Adrenal gland (tissue), 9 donors: ENCODE measurements at regions not wholly inside any gene's neighbourhood (a gene's known extent, or its start where the extent isn't known, plus 50 kb on each side); places are given as distances from the start of the nearest gene placed in this dataset.

ENCODE experiments used
- DNase-seq, 7 donors: peaks; one replicate each; pipeline ENCODE4 v3.0.0-alpha.2; 2019 to 2020
- H3K27ac ChIP-seq, 5 donors: fragments of 200-600 bp; sonication (generic) in 4 of 5; 1 replicate in 3 of 5; 2 replicates in 2 of 5; pipeline versions ENCODE4 v1.5.1 to v1.8.0; 2016 to 2020; ENCODE audit warnings: mild to moderate bottlenecking in 1 of 5
- H3K27me3 ChIP-seq: fragments of 200-600 bp; 2 replicates; pipeline ENCODE4 v1.8.0; 2021
- H3K36me3 ChIP-seq, 2 donors: fragments of 200-600 bp; replicated peaks in 1 of 2; 1 replicate in 1 of 2; 2 replicates in 1 of 2; pipeline versions ENCODE4 v1.5.1 to v1.8.0; 2018 to 2022
- H3K4me1 ChIP-seq, 2 donors: fragments of 200-600 bp; replicated peaks in 1 of 2; 1 replicate in 1 of 2; 2 replicates in 1 of 2; pipeline versions ENCODE4 v1.5.1 to v1.8.0; 2018 to 2021
- H3K4me3 ChIP-seq, 4 donors: fragments of 200-600 bp; sonication (generic) in 3 of 4; one replicate each; pipeline ENCODE4 v1.5.1; 2016 to 2018
- H3K9me3 ChIP-seq, 3 donors: fragments of 200-600 bp; sonication (generic) in 1 of 3; replicated peaks in 1 of 3; 1 replicate in 2 of 3; 2 replicates in 1 of 3; pipeline versions ENCODE4 v1.5.1 to v1.8.0; 2016 to 2021
- POLR2A ChIP-seq, 2 donors: fragments of 450-650 bp; IDR thresholded peaks; one replicate each; pipeline ENCODE4 v1.6.1; 2017; ENCODE audit warnings: antibody characterized with exemption in 2 of 2, mild to moderate bottlenecking in 2 of 2, moderate library complexity in 1 of 2
- WGBS, 4 donors: extraction: QIAGEN DNeasy Blood & Tissue Kit in 2 of 4; methylation state at CpG; one replicate each; pipeline versions ENCODE4 v1.1.5 to v1.1.7; 2013 to 2017; 5-methylcytosine and 5-hydroxymethylcytosine counted together
- intact Hi-C, 2 donors: fragments of 100-400 bp; cut with DNase I; formaldehyde crosslinking; loops; one replicate each; pipeline versions ENCODE4 v1.14.1 to v1.15.0; 2022 to 2023
- TF ChIP-seq, protein P1 (sequence below), 6 experiments: fragments of 450-650 bp in 4 of 6; fragments of 200-600 bp in 2 of 6; sonication (generic) in 1 of 6; IDR thresholded peaks; 1 replicate in 5 of 6; 2 replicates in 1 of 6; pipeline versions ENCODE4 v1.5.1 to v1.8.0; 2016 to 2021; ENCODE audit warnings: antibody characterized with exemption in 6 of 6, mild to moderate bottlenecking in 2 of 6, moderate library complexity in 1 of 6
- donor health status: healthy with polysubstance abuse.
- donor health status: Bipolar disorder and iron deficiency.
- donor health status: DM: yes; HTN: yes; CAD: no.
- donor health status: DM: no; HTN: no; CAD: no.
- donor health status: DM: no; HTN: no; CAD: no.

DNA sequence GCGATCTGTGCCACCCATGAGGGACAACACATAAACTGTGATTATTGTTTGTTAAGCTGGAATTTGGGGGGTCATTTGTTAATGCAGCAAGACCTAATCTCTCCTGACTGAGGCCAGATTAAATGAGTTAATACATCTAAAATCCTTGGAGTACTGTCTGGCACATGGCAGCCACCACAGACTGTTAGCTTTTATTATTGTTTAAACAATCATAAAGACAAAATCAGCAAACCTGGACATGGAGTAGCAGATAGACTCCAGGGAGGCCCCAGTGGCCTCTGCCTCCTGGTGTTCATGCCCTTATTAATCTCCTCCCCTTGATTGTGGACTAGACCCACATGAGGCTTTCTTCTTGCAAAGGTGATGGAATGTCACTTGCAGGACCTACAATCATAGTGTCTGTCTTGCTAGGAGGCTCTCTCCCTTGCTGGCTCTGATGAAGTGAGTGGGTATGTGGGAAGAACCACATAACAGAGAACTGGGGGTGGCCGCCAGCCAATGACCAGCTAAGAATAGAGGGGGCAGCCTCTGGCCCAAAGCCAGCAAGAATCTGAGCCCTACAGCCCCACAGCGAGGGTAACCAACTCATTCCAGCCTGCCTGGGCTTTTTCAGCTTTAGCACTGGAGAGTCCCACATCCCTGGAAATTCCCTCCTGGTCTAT is 142.0 kb downstream of the SCARB1 start:
- no peak for TF ChIP-seq POLR2A (IDR thresholded peaks at IDR 0.05)
- TF ChIP-seq, protein P1, sequence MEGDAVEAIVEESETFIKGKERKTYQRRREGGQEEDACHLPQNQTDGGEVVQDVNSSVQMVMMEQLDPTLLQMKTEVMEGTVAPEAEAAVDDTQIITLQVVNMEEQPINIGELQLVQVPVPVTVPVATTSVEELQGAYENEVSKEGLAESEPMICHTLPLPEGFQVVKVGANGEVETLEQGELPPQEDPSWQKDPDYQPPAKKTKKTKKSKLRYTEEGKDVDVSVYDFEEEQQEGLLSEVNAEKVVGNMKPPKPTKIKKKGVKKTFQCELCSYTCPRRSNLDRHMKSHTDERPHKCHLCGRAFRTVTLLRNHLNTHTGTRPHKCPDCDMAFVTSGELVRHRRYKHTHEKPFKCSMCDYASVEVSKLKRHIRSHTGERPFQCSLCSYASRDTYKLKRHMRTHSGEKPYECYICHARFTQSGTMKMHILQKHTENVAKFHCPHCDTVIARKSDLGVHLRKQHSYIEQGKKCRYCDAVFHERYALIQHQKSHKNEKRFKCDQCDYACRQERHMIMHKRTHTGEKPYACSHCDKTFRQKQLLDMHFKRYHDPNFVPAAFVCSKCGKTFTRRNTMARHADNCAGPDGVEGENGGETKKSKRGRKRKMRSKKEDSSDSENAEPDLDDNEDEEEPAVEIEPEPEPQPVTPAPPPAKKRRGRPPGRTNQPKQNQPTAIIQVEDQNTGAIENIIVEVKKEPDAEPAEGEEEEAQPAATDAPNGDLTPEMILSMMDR (IDR thresholded peaks at IDR 0.05) = no peak
- Histone ChIP-seq H3K27ac (peak overlapping the region in 4 of 5 donors; percentile 54 to 74 (median 70)), H3K36me3 (no peaks in the 10 kb centered on the region), H3K9me3 (no peaks in the 10 kb centered on the region), H3K4me1 (peaks cover 7 to 27% of the 10 kb centered on the region in 2 donors), H3K27me3 (no peaks in the 10 kb centered on the region), H3K4me3 (no peak overlapping the region)
- WGBS, 4 donors = 83 to 94% (median 90%) methylated on average over 3 of the region's 3 CpGs
- no peak for DNase-seq
- intact Hi-C loops = no loop called here

DNA sequence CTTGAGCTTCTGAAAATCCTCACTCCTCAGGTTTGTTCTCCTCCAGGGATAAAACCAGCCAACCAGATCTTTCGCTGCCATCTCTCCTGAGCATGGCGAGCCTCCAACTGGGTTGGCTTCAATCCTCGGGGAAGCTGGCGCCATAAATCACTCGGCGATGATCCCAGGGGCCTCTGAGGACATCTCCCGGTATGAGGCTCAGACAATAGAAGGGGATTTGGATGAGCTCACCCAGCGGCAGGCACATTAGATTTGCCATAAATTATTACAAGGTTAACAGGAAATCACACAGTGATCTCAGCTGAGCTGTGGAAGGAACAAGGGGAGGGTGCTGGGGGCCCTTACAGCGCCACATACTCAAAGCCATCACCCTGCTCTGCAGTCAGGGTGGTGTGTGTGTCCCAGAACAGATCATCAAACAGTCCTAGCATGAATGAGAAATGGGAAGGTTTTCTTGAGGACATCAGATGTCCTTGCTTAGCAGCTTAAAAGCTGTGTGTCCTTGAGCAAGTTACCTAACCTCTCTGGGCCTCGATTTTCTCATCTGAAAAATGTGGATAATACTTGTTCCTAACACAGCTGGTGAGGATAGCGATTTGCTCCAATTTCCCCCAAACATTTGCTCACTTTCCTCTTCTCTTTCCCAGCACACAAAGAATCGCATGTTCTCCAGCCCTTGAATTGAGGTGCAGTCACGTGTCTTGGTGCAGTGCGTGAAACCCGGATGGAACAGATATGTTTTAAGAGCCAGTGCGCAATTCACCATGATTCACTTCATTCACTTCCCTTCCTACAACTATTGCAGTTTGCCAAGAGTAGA is 142.8 kb downstream of the SCARB1 start:
- Histone ChIP-seq H3K27me3 (no peaks in the 10 kb centered on the region), H3K27ac (peak overlapping the region in 4 of 5 donors; percentile 54 to 74 (median 70)), H3K4me1 (peaks cover 0 to 23% of the 10 kb centered on the region in 2 donors), H3K36me3 (no peaks in the 10 kb centered on the region), H3K4me3 (no peak overlapping the region), H3K9me3 (no peaks in the 10 kb centered on the region)
- intact Hi-C loops = no loop called here
- TF ChIP-seq, protein P1 (IDR thresholded peaks at IDR 0.05) = no peak
- TF ChIP-seq POLR2A (IDR thresholded peaks at IDR 0.05) = peak; percentile 11 to 18
- DNase-seq = peak; percentile 86 to 98 (median 89)
- whole genome bisulfite sequencing, 4 donors = 26 to 43% (median 38%) methylated on average over 10 to 16 of the region's 16 CpGs

DNA sequence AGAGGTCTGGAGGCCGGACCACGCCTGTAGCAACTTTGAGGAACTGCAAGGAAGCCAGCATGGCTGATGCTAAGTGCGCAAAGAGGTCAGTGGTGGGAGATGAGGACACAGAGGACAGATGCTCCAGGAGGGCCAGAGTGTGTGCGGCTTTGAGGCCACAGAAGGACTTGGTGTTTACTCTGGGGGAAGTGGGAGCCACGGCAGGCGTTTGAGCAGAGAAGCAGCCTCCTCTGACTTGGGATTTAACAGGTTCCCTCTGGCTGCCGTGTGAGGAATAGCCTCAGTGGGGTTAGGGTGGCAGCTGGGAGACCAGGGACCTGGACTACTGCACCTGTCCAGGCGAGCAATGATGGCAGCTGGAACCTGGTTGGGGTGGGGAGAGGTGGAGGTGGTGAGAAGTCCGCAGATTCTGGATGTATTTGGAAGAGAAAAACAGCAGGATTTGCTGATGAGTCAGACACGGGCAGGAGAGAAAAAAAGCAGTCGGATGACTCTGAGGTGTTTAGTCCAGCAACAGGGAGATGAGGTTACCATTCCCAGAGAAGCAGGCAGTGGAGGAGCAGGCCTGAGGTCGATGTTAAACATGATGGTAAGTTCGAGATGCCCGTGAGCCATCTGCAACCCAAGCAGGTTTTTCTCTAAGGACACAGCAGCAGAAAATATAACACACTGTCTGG is 143.5 kb downstream of the SCARB1 start:
- no peaks in the 10 kb centered on the region for H3K9me3 ChIP-seq
- WGBS, 4 donors = 44 to 50% (median 48%) methylated on average over 14 of the region's 14 CpGs
- H3K36me3 ChIP-seq = no peaks in the 10 kb centered on the region
- intact Hi-C loops = no loop called here
- peak in 1 of 2 donors; percentile 35 for TF ChIP-seq POLR2A (IDR thresholded peaks at IDR 0.05)
- TF ChIP-seq, protein P1 (IDR thresholded peaks at IDR 0.05) = peak in 4 of 6 experiments; percentile 12 to 47 (median 34)
- H3K27ac ChIP-seq = peak overlapping the region in 4 of 5 donors; percentile 54 to 74 (median 70)
- H3K4me3 ChIP-seq = no peak overlapping the region
- no peaks in the 10 kb centered on the region for H3K27me3 ChIP-seq
- peaks cover 0 to 24% of the 10 kb centered on the region in 2 donors for H3K4me1 ChIP-seq
- peak in 2 of 7 donors; percentile 44 to 54 for DNase-seq

DNA sequence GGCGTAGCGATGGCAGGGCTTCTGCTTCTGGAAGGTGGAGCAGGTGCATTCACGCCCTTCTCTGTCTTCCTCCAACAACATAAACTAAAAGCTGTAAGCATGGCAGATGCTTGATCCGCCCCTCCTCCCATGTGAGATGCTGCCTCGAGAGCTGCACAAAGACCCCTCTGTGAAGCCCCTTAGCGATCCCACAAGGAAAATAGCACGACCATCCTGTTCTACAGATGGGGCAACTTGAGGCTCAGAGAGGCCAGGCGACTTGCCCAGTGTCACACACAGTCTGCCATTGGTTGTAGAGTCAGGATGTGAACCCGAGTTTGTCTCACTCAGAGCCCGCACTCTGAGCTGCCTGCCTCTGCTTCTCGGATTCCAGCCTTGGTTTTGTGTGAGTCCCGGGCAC is 144.4 kb downstream of the SCARB1 start:
- 84 to 94% (median 87%) methylated on average over 5 to 12 of the region's 12 CpGs for whole genome bisulfite sequencing, 4 donors
- Histone ChIP-seq H3K4me3 (no peak overlapping the region), H3K9me3 (no peaks in the 10 kb centered on the region), H3K27ac (peak overlapping the region in 1 of 5 donors; percentile 72), H3K27me3 (no peaks in the 10 kb centered on the region), H3K4me1 (peaks cover 0 to 24% of the 10 kb centered on the region in 2 donors), H3K36me3 (no peaks in the 10 kb centered on the region)
- no peak for DNase-seq
- TF ChIP-seq, protein P1 (IDR thresholded peaks at IDR 0.05) = no peak
- no peak for TF ChIP-seq POLR2A (IDR thresholded peaks at IDR 0.05)
- intact Hi-C loops = no loop called here
